Hepatocyte (in vitro differentiated cells): ENCODE measurements at regions not wholly inside any gene's neighbourhood (a gene's known extent, or its start where the extent isn't known, plus 50 kb on each side); places are given as distances from the start of the nearest gene placed in this dataset.

Source experiments
- EZH2 ChIP-seq: fragments of 200-600 bp; sonication (generic); IDR thresholded peaks from 2 replicates; pipeline ENCODE4 v1.6.1; 2016; ENCODE audit warnings: antibody characterized with exemption, mild to moderate bottlenecking, borderline replicate concordance
- EZH2phosphoT487 ChIP-seq: fragments of 200-600 bp; sonication (generic); IDR thresholded peaks from one replicate; pipeline ENCODE4 v1.6.1; 2018; ENCODE audit warnings: antibody characterized with exemption, mild to moderate bottlenecking, low read depth, moderate library complexity; ENCODE audit not compliant: unreplicated experiment, severe bottlenecking
- TF ChIP-seq, protein P1 (sequence below): fragments of 200-600 bp; sonication (generic); IDR thresholded peaks from 2 replicates; pipeline ENCODE4 v1.5.1; 2016; ENCODE audit warnings: antibody characterized with exemption, mild to moderate bottlenecking; ENCODE audit not compliant: poor library complexity

DNA sequence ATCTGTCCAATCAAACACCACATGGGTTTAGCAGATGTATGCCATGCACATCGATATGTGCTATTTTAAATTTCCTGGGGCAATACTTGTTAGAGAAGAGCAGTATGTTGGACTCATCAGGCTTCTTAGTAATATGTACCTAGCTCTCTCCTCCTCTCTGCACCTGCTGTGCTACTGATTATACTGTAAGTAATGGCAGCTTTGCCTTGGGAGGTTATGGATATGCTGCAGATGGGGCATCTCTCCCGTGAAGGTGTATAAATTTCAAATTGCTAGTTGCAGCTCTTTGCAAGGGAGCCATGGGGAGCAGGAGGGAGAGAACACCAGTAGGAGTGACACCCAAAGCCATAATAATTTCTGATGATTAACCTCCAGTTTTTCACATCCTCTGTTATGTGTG, 101.5 kb downstream of the SPATA31D1 start:
- TF ChIP-seq, protein P1, sequence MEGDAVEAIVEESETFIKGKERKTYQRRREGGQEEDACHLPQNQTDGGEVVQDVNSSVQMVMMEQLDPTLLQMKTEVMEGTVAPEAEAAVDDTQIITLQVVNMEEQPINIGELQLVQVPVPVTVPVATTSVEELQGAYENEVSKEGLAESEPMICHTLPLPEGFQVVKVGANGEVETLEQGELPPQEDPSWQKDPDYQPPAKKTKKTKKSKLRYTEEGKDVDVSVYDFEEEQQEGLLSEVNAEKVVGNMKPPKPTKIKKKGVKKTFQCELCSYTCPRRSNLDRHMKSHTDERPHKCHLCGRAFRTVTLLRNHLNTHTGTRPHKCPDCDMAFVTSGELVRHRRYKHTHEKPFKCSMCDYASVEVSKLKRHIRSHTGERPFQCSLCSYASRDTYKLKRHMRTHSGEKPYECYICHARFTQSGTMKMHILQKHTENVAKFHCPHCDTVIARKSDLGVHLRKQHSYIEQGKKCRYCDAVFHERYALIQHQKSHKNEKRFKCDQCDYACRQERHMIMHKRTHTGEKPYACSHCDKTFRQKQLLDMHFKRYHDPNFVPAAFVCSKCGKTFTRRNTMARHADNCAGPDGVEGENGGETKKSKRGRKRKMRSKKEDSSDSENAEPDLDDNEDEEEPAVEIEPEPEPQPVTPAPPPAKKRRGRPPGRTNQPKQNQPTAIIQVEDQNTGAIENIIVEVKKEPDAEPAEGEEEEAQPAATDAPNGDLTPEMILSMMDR = no peak
- TF ChIP-seq EZH2 (no peak), EZH2phosphoT487 (no peak)
